H9 (cell line): ENCODE measurements at regions not wholly inside any gene's neighbourhood (a gene's known extent, or its start where the extent isn't known, plus 50 kb on each side); places are given as distances from the start of the nearest gene placed in this dataset.

Experiments
- DNase-seq: peaks from one replicate; pipeline ENCODE4 v3.0.0-alpha.2; 2017
- H2AFZ ChIP-seq: one replicate; pipeline ENCODE4 v1.6.1; 2013; ENCODE audit warnings: mild to moderate bottlenecking, low read length, control low read depth, moderate library complexity
- H2AK5ac ChIP-seq: 2 replicates; pipeline ENCODE4 v1.6.1; 2013; ENCODE audit warnings: low read length, control low read depth, mixed read lengths; ENCODE audit not compliant: insufficient read length
- H2BK120ac ChIP-seq: one replicate; pipeline ENCODE4 v1.6.1; 2013; ENCODE audit warnings: low read depth, mild to moderate bottlenecking, low read length, control low read depth, inconsistent platforms; ENCODE audit not compliant: poor library complexity, severe bottlenecking
- H2BK12ac ChIP-seq: 2 replicates; pipeline ENCODE4 v1.6.1; 2013; ENCODE audit warnings: low read length, control low read depth, mixed read lengths, low read depth; ENCODE audit not compliant: insufficient read length
- H2BK15ac ChIP-seq: 2 replicates; pipeline ENCODE4 v1.6.1; 2013; ENCODE audit warnings: low read depth, low read length, control low read depth
- H2BK20ac ChIP-seq: one replicate; pipeline ENCODE4 v1.6.1; 2013; ENCODE audit warnings: low read depth, mild to moderate bottlenecking, low read length, control low read depth, inconsistent platforms; ENCODE audit not compliant: poor library complexity, severe bottlenecking
- H2BK5ac ChIP-seq: 2 replicates; pipeline ENCODE4 v1.6.1; 2013; ENCODE audit warnings: low read length, control low read depth, mixed read lengths; ENCODE audit not compliant: insufficient read length
- H3K14ac ChIP-seq: 2 replicates; pipeline ENCODE4 v1.6.1; 2013; ENCODE audit warnings: low read length, control low read depth; ENCODE audit not compliant: insufficient read depth
- H3K18ac ChIP-seq: 2 replicates; pipeline ENCODE4 v1.6.1; 2013; ENCODE audit warnings: low read depth, mild to moderate bottlenecking, mixed read lengths, low read length, control low read depth; ENCODE audit not compliant: insufficient read length
- H3K23ac ChIP-seq: 2 replicates; pipeline ENCODE4 v1.6.1; 2013; ENCODE audit warnings: low read length, control low read depth, mixed read lengths, low read depth; ENCODE audit not compliant: insufficient read length
- H3K23me2 ChIP-seq: 2 replicates; pipeline ENCODE4 v1.6.1; 2013; ENCODE audit warnings: low read depth, mild to moderate bottlenecking, mixed read lengths, low read length, control low read depth; ENCODE audit not compliant: insufficient read length, poor library complexity, severe bottlenecking
- H3K27ac ChIP-seq: 2 replicates; pipeline ENCODE4 v1.5.1; 2013; ENCODE audit warnings: low read length, control low read depth, mixed read lengths, low read depth; ENCODE audit not compliant: insufficient read length
- H3K27me3 ChIP-seq: 2 replicates; pipeline ENCODE4 v1.6.1; 2013; ENCODE audit warnings: low read length, control low read depth, inconsistent platforms; ENCODE audit not compliant: insufficient read depth
- H3K4ac ChIP-seq: 2 replicates; pipeline ENCODE4 v1.6.1; 2013; ENCODE audit warnings: low read depth, mild to moderate bottlenecking, control low read depth, inconsistent platforms, low read length, moderate library complexity
- H3K4me1 ChIP-seq: 2 replicates; pipeline ENCODE4 v1.6.1; 2013; ENCODE audit warnings: low read length, control low read depth, inconsistent platforms; ENCODE audit not compliant: insufficient read depth
- H3K4me2 ChIP-seq: 2 replicates; pipeline ENCODE4 v1.6.1; 2013; ENCODE audit warnings: low read length, control low read depth, mixed read lengths; ENCODE audit not compliant: insufficient read length, insufficient read depth
- H3K56ac ChIP-seq: 2 replicates; pipeline ENCODE4 v1.6.1; 2013; ENCODE audit warnings: low read depth, mild to moderate bottlenecking, mixed read lengths, low read length, control low read depth; ENCODE audit not compliant: insufficient read length
- H3K79me1 ChIP-seq: 2 replicates; pipeline ENCODE4 v1.6.1; 2013; ENCODE audit warnings: low read depth, mild to moderate bottlenecking, moderate library complexity, low read length, control low read depth, inconsistent platforms; ENCODE audit not compliant: insufficient read depth, poor library complexity, severe bottlenecking
- H3K79me2 ChIP-seq: 2 replicates; pipeline ENCODE4 v1.6.1; 2013; ENCODE audit warnings: low read length, control low read depth, inconsistent platforms; ENCODE audit not compliant: insufficient read depth
- H3K9ac ChIP-seq: 2 replicates; pipeline ENCODE4 v1.6.1; 2013; ENCODE audit warnings: low read length, control low read depth, mixed read lengths; ENCODE audit not compliant: insufficient read length; ENCODE audit errors: extremely low read depth
- H3K9me3 ChIP-seq: one replicate; pipeline ENCODE4 v1.6.1; 2013; ENCODE audit warnings: low read depth, low read length, inconsistent platforms; ENCODE audit not compliant: control insufficient read depth
- H3T11ph ChIP-seq: one replicate; pipeline ENCODE4 v1.6.1; 2013; ENCODE audit warnings: mild to moderate bottlenecking, low read length, control low read depth, inconsistent platforms
- H4K20me1 ChIP-seq: one replicate; pipeline ENCODE4 v1.6.1; 2013; ENCODE audit not compliant: control insufficient read depth, insufficient read length, insufficient read depth
- H4K5ac ChIP-seq: 2 replicates; pipeline ENCODE4 v1.6.1; 2013; ENCODE audit warnings: low read depth, mild to moderate bottlenecking, mixed read lengths, low read length, control low read depth; ENCODE audit not compliant: insufficient read length
- H4K8ac ChIP-seq: replicated peaks from 2 replicates; pipeline ENCODE4 v1.6.1; 2013; ENCODE audit warnings: low read length, control low read depth, mixed read lengths, low read depth; ENCODE audit not compliant: insufficient read length
- H4K91ac ChIP-seq: 2 replicates; pipeline ENCODE4 v1.6.1; 2013; ENCODE audit warnings: low read depth, mild to moderate bottlenecking, moderate library complexity, mixed read lengths, low read length, control low read depth; ENCODE audit not compliant: insufficient read length
- H3K27ac Mint-ChIP-seq, 3 experiments: 2 replicates in 2 of 3; 3 replicates in 1 of 3; pipeline ENCODE4 v1.8.0; 2020 to 2021; ENCODE audit warnings: mixed read lengths in 3 of 3, mild to moderate bottlenecking in 1 of 3, moderate library complexity in 1 of 3
- H3K27me3 Mint-ChIP-seq: 2 replicates; pipeline ENCODE4 v1.8.0; 2021; ENCODE audit warnings: low read depth, mild to moderate bottlenecking, moderate library complexity, mixed read lengths
- H3K36me3 Mint-ChIP-seq, 3 experiments: 2 replicates in 2 of 3; 3 replicates in 1 of 3; pipeline ENCODE4 v1.8.0; 2020 to 2021; ENCODE audit warnings: low read depth in 3 of 3, mixed read lengths in 3 of 3; ENCODE audit not compliant: insufficient read depth in 1 of 3
- H3K4me1 Mint-ChIP-seq, 2 experiments: 2 replicates each; pipeline ENCODE4 v1.8.0; 2020; ENCODE audit warnings: mixed read lengths in 2 of 2
- H3K4me3 Mint-ChIP-seq, 2 experiments: 2 replicates in 1 of 2; 3 replicates in 1 of 2; pipeline ENCODE4 v1.8.0; 2020 to 2021; ENCODE audit warnings: mild to moderate bottlenecking in 2 of 2, mixed read lengths in 2 of 2, moderate library complexity in 1 of 2
- H3K9me3 Mint-ChIP-seq, 2 experiments: 2 replicates in 1 of 2; 3 replicates in 1 of 2; pipeline ENCODE4 v1.8.0; 2020; ENCODE audit warnings: mild to moderate bottlenecking in 2 of 2, mixed read lengths in 2 of 2, moderate library complexity in 1 of 2
- CTCF ChIP-seq: fragments of 200-600 bp; sonication (generic); conservative IDR thresholded peaks from 3 replicates; pipeline ENCODE4 v1.8.0; 2021; ENCODE audit warnings: antibody characterized with exemption, mild to moderate bottlenecking
- WGBS: extraction: QIAGEN DNeasy Blood & Tissue Kit; methylation state at CpG from one replicate; pipeline ENCODE4 v1.1.7; 2013; ENCODE audit warnings: missing lambda C conversion rate, low lambda C conversion rate, mixed read lengths; ENCODE audit not compliant: insufficient read length; ENCODE audit errors: extremely low coverage; 5-methylcytosine and 5-hydroxymethylcytosine counted together

GRCh38 chr6:6057442-6058053 lies 50.8 kb upstream of the NRN1 start:
- Histone ChIP-seq H3K4me1 (no peaks in the 10 kb centered on the region), H4K20me1 (no peaks in the 10 kb centered on the region), H3T11ph (no peak overlapping the region), H4K5ac (no peak overlapping the region), H2BK5ac (no peak overlapping the region), H2BK12ac (no peak overlapping the region), H3K9ac (no peak overlapping the region), H2BK15ac (no peak overlapping the region), H2BK120ac (no peak overlapping the region), H4K91ac (no peak overlapping the region), H3K23ac (no peak overlapping the region), H3K23me2 (no peaks in the 10 kb centered on the region), H4K8ac (no peak overlapping the region), H3K56ac (no peak overlapping the region), H3K14ac (no peak overlapping the region), H3K4me2 (no peak overlapping the region), H3K9me3 (no peaks in the 10 kb centered on the region), H3K18ac (no peak overlapping the region), H2BK20ac (no peak overlapping the region), H3K27ac (no peak overlapping the region), H2AK5ac (no peak overlapping the region), H3K79me1 (no peaks in the 10 kb centered on the region), H2AFZ (no peak overlapping the region), H3K79me2 (no peaks in the 10 kb centered on the region), H3K4ac (no peak overlapping the region), H3K27me3 (no peaks in the 10 kb centered on the region)
- H3K27me3 Mint-ChIP-seq, result peaks cover 12% of the 10 kb centered on the region
- no peaks in the 10 kb centered on the region for H3K36me3 Mint-ChIP-seq
- no peak overlapping the region for H3K4me3 Mint-ChIP-seq
- no peak for DNase-seq
- WGBS, result no CpG with 5 or more reads among the region's 9 CpGs
- peak; percentile 78 for TF ChIP-seq CTCF
- H3K9me3 Mint-ChIP-seq, result peaks cover 0 to 4% of the 10 kb centered on the region in 2 experiments; a peak in 1 of 5 replicates
- H3K4me1 Mint-ChIP-seq, result no peaks in the 10 kb centered on the region
- H3K27ac Mint-ChIP-seq, result no peak overlapping the region
